H1 (cell line): ENCODE measurements at regions not wholly inside any gene's neighbourhood (a gene's known extent, or its start where the extent isn't known, plus 50 kb on each side); places are given as distances from the start of the nearest gene placed in this dataset.

Experiments used
- CTCF ChIA-PET: fragments of 300-600 bp; sonication (Branson Sonifier 250); formaldehyde crosslinking; loops from one replicate; lab custom pipeline; 2021; ENCODE audit not compliant: partially characterized antibody; lab: Charles Lee
- POLR2A ChIA-PET: fragments of 300-600 bp; sonication (Branson Sonifier 250); formaldehyde crosslinking; loops from one replicate; lab custom pipeline; 2021; ENCODE audit warnings: inconsistent platforms; ENCODE audit not compliant: partially characterized antibody; lab: Charles Lee
- DNase-seq, 2 experiments: peaks; one replicate each; pipeline versions ENCODE4 v3.0.0 to v3.0.0-alpha.2; 2010 to 2022; ENCODE audit warnings: low spot score in 2 of 2, low read depth in 1 of 2, mixed read lengths in 1 of 2
- FAIRE-seq: peaks from 2 replicates; lab custom pipeline; 2011; peaks lifted over from hg19 to GRCh38; lab: Jason Lieb, UNC
- H2AFZ ChIP-seq: 2 replicates; pipeline ENCODE4 v1.8.1; 2012; ENCODE audit warnings: low read length, inconsistent platforms
- H2AK5ac ChIP-seq: 2 replicates; pipeline ENCODE4 v1.6.1; 2013; ENCODE audit warnings: low read depth, low read length
- H2BK120ac ChIP-seq: replicated peaks from 2 replicates; pipeline ENCODE3; 2013; ENCODE audit warnings: low read depth, low read length, inconsistent platforms
- H2BK12ac ChIP-seq: 2 replicates; pipeline ENCODE4 v1.6.1; 2013; ENCODE audit warnings: low read depth, low read length
- H2BK15ac ChIP-seq: 2 replicates; pipeline ENCODE4 v1.6.1; 2013; ENCODE audit warnings: low read length
- H2BK20ac ChIP-seq: 2 replicates; pipeline ENCODE4 v1.6.1; 2013; ENCODE audit warnings: low read length
- H2BK5ac ChIP-seq: 2 replicates; pipeline ENCODE4 v1.6.1; 2013; ENCODE audit warnings: low read depth, low read length
- H3K14ac ChIP-seq: 2 replicates; pipeline ENCODE4 v1.6.1; 2013; ENCODE audit warnings: inconsistent platforms; ENCODE audit not compliant: insufficient read length
- H3K18ac ChIP-seq: 2 replicates; pipeline ENCODE4 v1.6.1; 2013; ENCODE audit warnings: low read length; ENCODE audit errors: extremely low read depth
- H3K23ac ChIP-seq: 2 replicates; pipeline ENCODE4 v1.6.1; 2013; ENCODE audit warnings: inconsistent platforms; ENCODE audit not compliant: insufficient read length
- H3K23me2 ChIP-seq: 2 replicates; pipeline ENCODE4 v1.6.1; 2013; ENCODE audit warnings: low read depth, low read length
- H3K27ac ChIP-seq: 2 replicates; pipeline ENCODE4 v1.6.1; 2011; ENCODE audit warnings: low read depth, low read length, inconsistent platforms
- H3K27me3 ChIP-seq, 4 experiments: replicated peaks in 1 of 4; 1 replicate in 1 of 4; 2 replicates in 3 of 4; pipeline versions ENCODE4 v1.6.1 to v1.8.1; 2011 to 2013; ENCODE audit warnings: low read length in 3 of 4, mild to moderate bottlenecking in 3 of 4, inconsistent platforms in 2 of 4, mixed read lengths in 2 of 4, moderate library complexity in 1 of 4; ENCODE audit not compliant: control insufficient read depth in 3 of 4, insufficient read depth in 3 of 4; ENCODE audit errors: extremely low read depth in 1 of 4
- H3K36me3 ChIP-seq, 4 experiments: 2 replicates each; pipeline versions ENCODE4 v1.6.1 to v1.8.1; 2011 to 2013; ENCODE audit warnings: mild to moderate bottlenecking in 4 of 4, low read length in 3 of 4, moderate library complexity in 2 of 4, control low read depth in 1 of 4, inconsistent platforms in 1 of 4; ENCODE audit not compliant: insufficient read depth in 4 of 4, control insufficient read depth in 2 of 4
- H3K4ac ChIP-seq: replicated peaks from 2 replicates; pipeline ENCODE3; 2013; ENCODE audit warnings: low read length, low read depth, mixed read lengths, inconsistent platforms; ENCODE audit not compliant: insufficient read length
- H3K4me1 ChIP-seq, 4 experiments: replicated peaks in 1 of 4; 1 replicate in 1 of 4; 2 replicates in 3 of 4; pipeline versions ENCODE4 v1.6.1 to v1.8.1; 2011 to 2013; ENCODE audit warnings: low read length in 3 of 4, inconsistent platforms in 2 of 4, mixed read lengths in 1 of 4; ENCODE audit not compliant: insufficient read depth in 4 of 4, control insufficient read depth in 3 of 4
- H3K4me2 ChIP-seq, 2 experiments: 2 replicates each; pipeline versions ENCODE4 v1.6.1 to v1.8.1; 2011 to 2013; ENCODE audit warnings: low read depth in 2 of 2, low read length in 2 of 2, control low read depth in 1 of 2, inconsistent platforms in 1 of 2, mild to moderate bottlenecking in 1 of 2; ENCODE audit not compliant: insufficient read depth in 1 of 2
- H3K4me3 ChIP-seq, 4 experiments: fragments of 200-600, 300-600 bp in 1 of 4; sonication (generic), shearing (Covaris generic), sonication (Bioruptor Twin) in 1 of 4; 2 replicates each; pipeline versions ENCODE4 v1.5.1 to v1.8.1; 2011 to 2016; ENCODE audit warnings: low read length in 4 of 4, low read depth in 3 of 4, control low read depth in 2 of 4, inconsistent platforms in 2 of 4, mild to moderate bottlenecking in 2 of 4, mixed read lengths in 1 of 4, moderate library complexity in 1 of 4; ENCODE audit not compliant: insufficient read depth in 2 of 4; ENCODE audit errors: extremely low read depth in 1 of 4
- H3K56ac ChIP-seq: replicated peaks from 2 replicates; pipeline ENCODE3; 2013; ENCODE audit warnings: low read depth, mild to moderate bottlenecking, mixed read lengths, low read length, inconsistent platforms; ENCODE audit not compliant: insufficient read length
- H3K79me1 ChIP-seq: 2 replicates; pipeline ENCODE4 v1.6.1; 2013; ENCODE audit warnings: low read depth, low read length, control low read depth
- H3K79me2 ChIP-seq, 2 experiments: 2 replicates each; pipeline versions ENCODE4 v1.6.1 to v1.8.1; 2012 to 2013; ENCODE audit warnings: low read length in 2 of 2, mild to moderate bottlenecking in 2 of 2, inconsistent platforms in 1 of 2; ENCODE audit not compliant: insufficient read depth in 2 of 2, control insufficient read depth in 1 of 2
- H3K9ac ChIP-seq, 4 experiments: replicated peaks in 1 of 4; 1 replicate in 1 of 4; 2 replicates in 3 of 4; pipeline versions ENCODE4 v1.6.1 to v1.8.1; 2011 to 2013; ENCODE audit warnings: low read depth in 3 of 4, low read length in 3 of 4, control low read depth in 2 of 4, mild to moderate bottlenecking in 2 of 4, moderate library complexity in 2 of 4, inconsistent platforms in 1 of 4; ENCODE audit errors: extremely low read depth in 1 of 4
- H3K9me3 ChIP-seq, 2 experiments: 2 replicates each; pipeline versions ENCODE4 v1.6.1 to v1.8.1; 2012 to 2013; ENCODE audit warnings: mild to moderate bottlenecking in 2 of 2, moderate library complexity in 2 of 2, control low read depth in 1 of 2, inconsistent platforms in 1 of 2, low read depth in 1 of 2, low read length in 1 of 2, mixed read lengths in 1 of 2; ENCODE audit not compliant: insufficient read depth in 2 of 2
- H4K20me1 ChIP-seq, 2 experiments: replicated peaks in 1 of 2; 2 replicates each; pipeline versions ENCODE3 to v1.8.1; 2011 to 2013; ENCODE audit warnings: inconsistent platforms in 2 of 2, low read length in 2 of 2, mild to moderate bottlenecking in 1 of 2; ENCODE audit not compliant: insufficient read depth in 2 of 2, control insufficient read depth in 1 of 2
- H4K5ac ChIP-seq: 2 replicates; pipeline ENCODE4 v1.6.1; 2013; ENCODE audit warnings: low read length, low read depth, mixed read lengths, inconsistent platforms; ENCODE audit not compliant: insufficient read length
- H4K8ac ChIP-seq: 2 replicates; pipeline ENCODE4 v1.8.0; 2013; ENCODE audit warnings: mild to moderate bottlenecking, moderate library complexity, low read length, inconsistent platforms; ENCODE audit not compliant: insufficient read depth; ENCODE audit errors: extremely low read depth
- H4K91ac ChIP-seq: replicated peaks from 2 replicates; pipeline ENCODE3; 2013; ENCODE audit warnings: low read length, mixed read lengths, inconsistent platforms; ENCODE audit not compliant: insufficient read length
- WGBS, 2 experiments: shearing (Covaris generic) in 1 of 2; methylation state at CpG; one replicate each; pipeline versions ENCODE4 v1.1.6 to v1.1.7; 2013 to 2015; ENCODE audit warnings: low lambda C conversion rate in 2 of 2, mixed read lengths in 2 of 2, inconsistent platforms in 1 of 2, low coverage in 1 of 2, missing lambda C conversion rate in 1 of 2; ENCODE audit not compliant: insufficient replicate concordance in 2 of 2, insufficient coverage in 1 of 2, insufficient read length in 1 of 2; ENCODE audit errors: extremely low coverage in 1 of 2, missing lambda C conversion rate in 1 of 2; 5-methylcytosine and 5-hydroxymethylcytosine counted together
- TF ChIP-seq, protein P1 (sequence below): fragments of 300-600 bp; sonication (generic); IDR thresholded peaks from 2 replicates; pipeline ENCODE4 v1.7.1; 2012; ENCODE audit warnings: low read length, moderate library complexity, mild to moderate bottlenecking, inconsistent platforms; ENCODE audit not compliant: insufficient replicate concordance

DNA sequence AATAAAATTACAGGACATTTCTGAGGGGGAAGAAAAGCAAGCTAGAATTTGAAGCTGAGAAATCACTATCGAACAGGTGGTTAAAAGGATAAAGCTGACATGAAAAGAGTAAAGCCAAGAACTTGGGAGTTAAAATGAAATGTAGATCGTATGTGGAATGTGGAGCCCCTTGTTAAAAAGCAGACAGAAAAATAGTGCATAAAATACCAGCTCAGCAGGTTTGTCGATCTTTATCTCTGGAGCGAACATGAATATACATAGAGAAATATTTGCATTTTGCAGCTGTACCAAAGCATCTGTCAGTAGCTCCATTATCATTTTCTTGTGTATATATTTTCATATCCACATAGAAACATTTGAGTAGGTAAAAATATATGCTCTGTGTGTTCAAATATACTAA lies 73.6 kb upstream of the CDC42BPA start:
- Histone ChIP-seq H2BK12ac (no peak overlapping the region), H3K18ac (no peak overlapping the region), H2BK5ac (no peak overlapping the region), H3K23ac (no peak overlapping the region), H3K23me2 (no peaks in the 10 kb centered on the region), H3K4ac (no peak overlapping the region), H3K4me3 (no peak overlapping the region), H3K56ac (no peak overlapping the region), H4K20me1 (no peaks in the 10 kb centered on the region), H3K4me2 (no peak overlapping the region), H3K36me3 (no peaks in the 10 kb centered on the region; a peak in 1 of 8 replicates), H3K79me1 (no peaks in the 10 kb centered on the region), H3K79me2 (no peaks in the 10 kb centered on the region), H3K14ac (no peak overlapping the region), H4K91ac (no peak overlapping the region), H3K27ac (no peak overlapping the region), H3K9me3 (no peaks in the 10 kb centered on the region), H3K4me1 (no peaks in the 10 kb centered on the region), H2BK15ac (no peak overlapping the region), H4K5ac (no peak overlapping the region), H4K8ac (no peak overlapping the region), H3K9ac (no peak overlapping the region), H2BK120ac (no peak overlapping the region), H2BK20ac (no peak overlapping the region), H2AFZ (no peak overlapping the region), H3K27me3 (no peaks in the 10 kb centered on the region), H2AK5ac (no peak overlapping the region)
- 89% methylated on average over 4 of the region's 4 CpGs; no CpG with 5 or more reads in 1 of the 2 experiments for WGBS, 2 experiments
- DNase-seq (no peak), FAIRE-seq (no peak)
- CTCF ChIA-PET = interaction anchor here (0.7 to 0.9 kb wide), 2 partner anchors 12 to 64 kb away, joined by 3 read pairs; no protein-coding TSS in a partner anchor
- POLR2A ChIA-PET = no interaction called here
- TF ChIP-seq, protein P1, sequence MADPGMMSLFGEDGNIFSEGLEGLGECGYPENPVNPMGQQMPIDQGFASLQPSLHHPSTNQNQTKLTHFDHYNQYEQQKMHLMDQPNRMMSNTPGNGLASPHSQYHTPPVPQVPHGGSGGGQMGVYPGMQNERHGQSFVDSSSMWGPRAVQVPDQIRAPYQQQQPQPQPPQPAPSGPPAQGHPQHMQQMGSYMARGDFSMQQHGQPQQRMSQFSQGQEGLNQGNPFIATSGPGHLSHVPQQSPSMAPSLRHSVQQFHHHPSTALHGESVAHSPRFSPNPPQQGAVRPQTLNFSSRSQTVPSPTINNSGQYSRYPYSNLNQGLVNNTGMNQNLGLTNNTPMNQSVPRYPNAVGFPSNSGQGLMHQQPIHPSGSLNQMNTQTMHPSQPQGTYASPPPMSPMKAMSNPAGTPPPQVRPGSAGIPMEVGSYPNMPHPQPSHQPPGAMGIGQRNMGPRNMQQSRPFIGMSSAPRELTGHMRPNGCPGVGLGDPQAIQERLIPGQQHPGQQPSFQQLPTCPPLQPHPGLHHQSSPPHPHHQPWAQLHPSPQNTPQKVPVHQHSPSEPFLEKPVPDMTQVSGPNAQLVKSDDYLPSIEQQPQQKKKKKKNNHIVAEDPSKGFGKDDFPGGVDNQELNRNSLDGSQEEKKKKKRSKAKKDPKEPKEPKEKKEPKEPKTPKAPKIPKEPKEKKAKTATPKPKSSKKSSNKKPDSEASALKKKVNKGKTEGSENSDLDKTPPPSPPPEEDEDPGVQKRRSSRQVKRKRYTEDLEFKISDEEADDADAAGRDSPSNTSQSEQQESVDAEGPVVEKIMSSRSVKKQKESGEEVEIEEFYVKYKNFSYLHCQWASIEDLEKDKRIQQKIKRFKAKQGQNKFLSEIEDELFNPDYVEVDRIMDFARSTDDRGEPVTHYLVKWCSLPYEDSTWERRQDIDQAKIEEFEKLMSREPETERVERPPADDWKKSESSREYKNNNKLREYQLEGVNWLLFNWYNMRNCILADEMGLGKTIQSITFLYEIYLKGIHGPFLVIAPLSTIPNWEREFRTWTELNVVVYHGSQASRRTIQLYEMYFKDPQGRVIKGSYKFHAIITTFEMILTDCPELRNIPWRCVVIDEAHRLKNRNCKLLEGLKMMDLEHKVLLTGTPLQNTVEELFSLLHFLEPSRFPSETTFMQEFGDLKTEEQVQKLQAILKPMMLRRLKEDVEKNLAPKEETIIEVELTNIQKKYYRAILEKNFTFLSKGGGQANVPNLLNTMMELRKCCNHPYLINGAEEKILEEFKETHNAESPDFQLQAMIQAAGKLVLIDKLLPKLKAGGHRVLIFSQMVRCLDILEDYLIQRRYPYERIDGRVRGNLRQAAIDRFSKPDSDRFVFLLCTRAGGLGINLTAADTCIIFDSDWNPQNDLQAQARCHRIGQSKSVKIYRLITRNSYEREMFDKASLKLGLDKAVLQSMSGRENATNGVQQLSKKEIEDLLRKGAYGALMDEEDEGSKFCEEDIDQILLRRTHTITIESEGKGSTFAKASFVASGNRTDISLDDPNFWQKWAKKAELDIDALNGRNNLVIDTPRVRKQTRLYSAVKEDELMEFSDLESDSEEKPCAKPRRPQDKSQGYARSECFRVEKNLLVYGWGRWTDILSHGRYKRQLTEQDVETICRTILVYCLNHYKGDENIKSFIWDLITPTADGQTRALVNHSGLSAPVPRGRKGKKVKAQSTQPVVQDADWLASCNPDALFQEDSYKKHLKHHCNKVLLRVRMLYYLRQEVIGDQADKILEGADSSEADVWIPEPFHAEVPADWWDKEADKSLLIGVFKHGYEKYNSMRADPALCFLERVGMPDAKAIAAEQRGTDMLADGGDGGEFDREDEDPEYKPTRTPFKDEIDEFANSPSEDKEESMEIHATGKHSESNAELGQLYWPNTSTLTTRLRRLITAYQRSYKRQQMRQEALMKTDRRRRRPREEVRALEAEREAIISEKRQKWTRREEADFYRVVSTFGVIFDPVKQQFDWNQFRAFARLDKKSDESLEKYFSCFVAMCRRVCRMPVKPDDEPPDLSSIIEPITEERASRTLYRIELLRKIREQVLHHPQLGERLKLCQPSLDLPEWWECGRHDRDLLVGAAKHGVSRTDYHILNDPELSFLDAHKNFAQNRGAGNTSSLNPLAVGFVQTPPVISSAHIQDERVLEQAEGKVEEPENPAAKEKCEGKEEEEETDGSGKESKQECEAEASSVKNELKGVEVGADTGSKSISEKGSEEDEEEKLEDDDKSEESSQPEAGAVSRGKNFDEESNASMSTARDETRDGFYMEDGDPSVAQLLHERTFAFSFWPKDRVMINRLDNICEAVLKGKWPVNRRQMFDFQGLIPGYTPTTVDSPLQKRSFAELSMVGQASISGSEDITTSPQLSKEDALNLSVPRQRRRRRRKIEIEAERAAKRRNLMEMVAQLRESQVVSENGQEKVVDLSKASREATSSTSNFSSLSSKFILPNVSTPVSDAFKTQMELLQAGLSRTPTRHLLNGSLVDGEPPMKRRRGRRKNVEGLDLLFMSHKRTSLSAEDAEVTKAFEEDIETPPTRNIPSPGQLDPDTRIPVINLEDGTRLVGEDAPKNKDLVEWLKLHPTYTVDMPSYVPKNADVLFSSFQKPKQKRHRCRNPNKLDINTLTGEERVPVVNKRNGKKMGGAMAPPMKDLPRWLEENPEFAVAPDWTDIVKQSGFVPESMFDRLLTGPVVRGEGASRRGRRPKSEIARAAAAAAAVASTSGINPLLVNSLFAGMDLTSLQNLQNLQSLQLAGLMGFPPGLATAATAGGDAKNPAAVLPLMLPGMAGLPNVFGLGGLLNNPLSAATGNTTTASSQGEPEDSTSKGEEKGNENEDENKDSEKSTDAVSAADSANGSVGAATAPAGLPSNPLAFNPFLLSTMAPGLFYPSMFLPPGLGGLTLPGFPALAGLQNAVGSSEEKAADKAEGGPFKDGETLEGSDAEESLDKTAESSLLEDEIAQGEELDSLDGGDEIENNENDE = no peak
